Stomach (tissue), 8 donors: ENCODE measurements at regions not wholly inside any gene's neighbourhood (a gene's known extent, or its start where the extent isn't known, plus 50 kb on each side); places are given as distances from the start of the nearest gene placed in this dataset.

ENCODE experiments used
- DNase-seq, 2 donors: peaks; one replicate each; pipeline versions ENCODE4 v3.0.0 to v3.0.0-alpha.2; 2013 to 2019
- H3K27ac ChIP-seq, 5 donors: fragments of 200-600 bp in 4 of 5; sonication (generic) in 4 of 5; one replicate each; pipeline ENCODE4 v1.5.1; 2013 to 2019; ENCODE audit warnings: mild to moderate bottlenecking in 1 of 5, moderate library complexity in 1 of 5
- H3K27me3 ChIP-seq, 3 donors: fragments of 200-600 bp; sonication (generic); one replicate each; pipeline ENCODE4 v1.5.1; 2017 to 2019; ENCODE audit warnings: mixed run types in 1 of 3
- H3K36me3 ChIP-seq, 4 donors: fragments of 200-600 bp; sonication (generic); 1 replicate in 3 of 4; 2 replicates in 1 of 4; pipeline ENCODE4 v1.5.1; 2016 to 2019
- H3K4me1 ChIP-seq, 4 donors: fragments of 200-600 bp; sonication (generic); one replicate each; pipeline ENCODE4 v1.5.1; 2016 to 2019
- H3K4me3 ChIP-seq, 4 donors: fragments of 200-600 bp; sonication (generic) in 3 of 4; one replicate each; pipeline ENCODE4 v1.5.1; 2016 to 2019; ENCODE audit warnings: mild to moderate bottlenecking in 1 of 4
- H3K9me3 ChIP-seq, 4 donors: fragments of 200-600 bp; sonication (generic); one replicate each; pipeline ENCODE4 v1.5.1; 2016 to 2019
- EP300 ChIP-seq: sonication (generic); formaldehyde crosslinking; IDR thresholded peaks from one replicate; pipeline ENCODE4 v1.6.1; 2017; ENCODE audit warnings: antibody characterized with exemption
- POLR2A ChIP-seq, 4 donors: fragments of 450-650 bp; IDR thresholded peaks; one replicate each; pipeline ENCODE4 v1.6.1; 2016; ENCODE audit warnings: antibody characterized with exemption in 4 of 4, control low read depth in 2 of 4, mild to moderate bottlenecking in 1 of 4, moderate library complexity in 1 of 4
- POLR2AphosphoS5 ChIP-seq, 3 donors: sonication (generic); formaldehyde crosslinking; IDR thresholded peaks; one replicate each; pipeline ENCODE4 v1.6.1; 2016; ENCODE audit warnings: antibody characterized with exemption in 3 of 3
- WGBS, 5 donors: extraction: QIAGEN DNeasy Blood & Tissue Kit in 3 of 5; methylation state at CpG; one replicate each; pipeline versions ENCODE4 v1.1.5 to v1.1.7; 2013 to 2018; 5-methylcytosine and 5-hydroxymethylcytosine counted together
- intact Hi-C: fragments of 100-400 bp; cut with DNase I; formaldehyde crosslinking; loops from one replicate; pipeline ENCODE4 v1.15.1; 2023; ENCODE audit warnings: low total_unique reads
- TF ChIP-seq, protein P1 (sequence below), 7 experiments: fragments of 450-650 bp in 4 of 7; fragments of 200-600 bp in 3 of 7; sonication (generic) in 3 of 7; IDR thresholded peaks; one replicate each; pipeline ENCODE4 v1.5.1; 2016 to 2019; ENCODE audit warnings: antibody characterized with exemption in 7 of 7, control low read depth in 2 of 7, mild to moderate bottlenecking in 1 of 7
- donor health status: healthy with polysubstance abuse.
- donor health status: Bipolar disorder and iron deficiency.
- donor health status: healthy.

DNA sequence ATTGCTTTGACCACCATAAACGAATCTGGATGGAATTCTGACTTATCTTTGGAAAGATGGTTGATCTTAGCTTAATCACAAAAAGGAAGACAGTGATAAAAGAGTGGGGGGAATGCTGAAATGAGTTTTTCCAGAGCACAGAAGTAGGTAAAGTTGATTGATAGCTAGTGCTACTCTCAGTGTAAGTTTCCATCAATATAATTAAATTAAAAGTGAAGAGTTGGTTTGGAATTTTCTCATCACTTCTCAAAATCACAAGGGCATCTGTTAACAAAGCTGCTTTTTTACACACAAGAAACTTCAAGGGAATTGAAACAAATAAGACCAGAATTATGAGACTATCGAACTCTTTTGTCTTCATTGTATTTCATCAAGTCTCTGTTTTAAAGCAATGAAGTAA is 1217.3 kb downstream of the REEP3 start:
- TF ChIP-seq POLR2A (IDR thresholded peaks at IDR 0.05) (no peak), EP300 (no peak), POLR2AphosphoS5 (IDR thresholded peaks at IDR 0.05) (no peak)
- TF ChIP-seq, protein P1, sequence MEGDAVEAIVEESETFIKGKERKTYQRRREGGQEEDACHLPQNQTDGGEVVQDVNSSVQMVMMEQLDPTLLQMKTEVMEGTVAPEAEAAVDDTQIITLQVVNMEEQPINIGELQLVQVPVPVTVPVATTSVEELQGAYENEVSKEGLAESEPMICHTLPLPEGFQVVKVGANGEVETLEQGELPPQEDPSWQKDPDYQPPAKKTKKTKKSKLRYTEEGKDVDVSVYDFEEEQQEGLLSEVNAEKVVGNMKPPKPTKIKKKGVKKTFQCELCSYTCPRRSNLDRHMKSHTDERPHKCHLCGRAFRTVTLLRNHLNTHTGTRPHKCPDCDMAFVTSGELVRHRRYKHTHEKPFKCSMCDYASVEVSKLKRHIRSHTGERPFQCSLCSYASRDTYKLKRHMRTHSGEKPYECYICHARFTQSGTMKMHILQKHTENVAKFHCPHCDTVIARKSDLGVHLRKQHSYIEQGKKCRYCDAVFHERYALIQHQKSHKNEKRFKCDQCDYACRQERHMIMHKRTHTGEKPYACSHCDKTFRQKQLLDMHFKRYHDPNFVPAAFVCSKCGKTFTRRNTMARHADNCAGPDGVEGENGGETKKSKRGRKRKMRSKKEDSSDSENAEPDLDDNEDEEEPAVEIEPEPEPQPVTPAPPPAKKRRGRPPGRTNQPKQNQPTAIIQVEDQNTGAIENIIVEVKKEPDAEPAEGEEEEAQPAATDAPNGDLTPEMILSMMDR (IDR thresholded peaks at IDR 0.05): no peak
- H3K27ac ChIP-seq: no peak overlapping the region
- no peak overlapping the region for H3K4me3 ChIP-seq
- no peaks in the 10 kb centered on the region for H3K4me1 ChIP-seq
- H3K36me3 ChIP-seq: no peaks in the 10 kb centered on the region
- DNase-seq: no peak
- 56 to 61% (median 58%) methylated on average over 2 of the region's 2 CpGs for WGBS, 5 donors
- intact Hi-C loops: no loop called here
- peaks cover 0 to 16% (median 3%) of the 10 kb centered on the region in 4 donors for H3K9me3 ChIP-seq
- H3K27me3 ChIP-seq: no peaks in the 10 kb centered on the region

DNA sequence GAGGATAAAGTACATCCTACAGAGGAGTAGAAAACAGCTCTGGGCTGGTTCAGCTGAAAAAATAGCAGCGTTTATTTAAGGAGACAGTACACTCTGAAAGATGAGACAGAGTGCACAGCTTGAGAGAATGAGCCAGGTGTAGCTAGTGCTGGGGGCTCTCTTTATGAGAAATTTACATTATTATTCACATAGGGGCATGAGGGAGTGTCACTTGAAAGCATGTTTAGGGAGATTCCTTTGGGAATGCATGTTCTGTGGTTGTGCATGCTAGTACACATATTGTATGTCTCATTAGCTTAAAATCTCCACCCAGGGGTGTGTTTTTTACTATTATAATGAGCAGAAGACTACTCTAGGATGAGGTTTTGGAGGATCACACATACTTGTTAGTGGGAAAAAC is 1224.4 kb downstream of the REEP3 start:
- TF ChIP-seq, protein P1 (IDR thresholded peaks at IDR 0.05): no peak
- TF ChIP-seq EP300: no peak
- TF ChIP-seq POLR2A (IDR thresholded peaks at IDR 0.05): no peak
- TF ChIP-seq POLR2AphosphoS5 (IDR thresholded peaks at IDR 0.05): no peak
- 52 to 66% (median 64%) methylated on average over 1 of the region's 1 CpG for WGBS, 5 donors
- DNase-seq: no peak
- H3K27ac ChIP-seq: no peak overlapping the region
- no peaks in the 10 kb centered on the region for H3K4me1 ChIP-seq
- peaks cover 0 to 16% (median 0%) of the 10 kb centered on the region in 4 donors for H3K9me3 ChIP-seq
- H3K4me3 ChIP-seq: no peak overlapping the region
- intact Hi-C loops: no loop called here
- no peaks in the 10 kb centered on the region for H3K27me3 ChIP-seq
- H3K36me3 ChIP-seq: no peaks in the 10 kb centered on the region

DNA sequence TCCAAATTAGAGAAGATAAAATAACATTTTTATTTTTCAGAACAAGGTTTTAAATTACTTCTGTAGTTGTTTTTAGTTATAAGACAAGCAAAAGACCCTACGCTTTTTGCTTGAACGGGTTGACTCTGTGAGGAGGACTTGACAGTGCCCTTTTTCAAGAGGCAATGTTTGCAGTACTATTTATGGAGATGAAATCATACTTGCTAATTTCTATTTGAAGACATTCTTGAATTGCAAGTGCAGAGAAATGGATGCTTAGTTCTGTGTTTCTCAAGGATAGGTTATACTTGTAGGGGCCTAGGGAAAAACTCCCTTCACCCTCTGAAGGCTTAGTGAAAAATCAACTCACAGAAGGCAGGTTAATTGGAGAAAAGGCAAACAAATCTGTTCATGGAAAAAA is 1229.5 kb downstream of the REEP3 start:
- Histone ChIP-seq H3K36me3 (no peaks in the 10 kb centered on the region), H3K4me3 (no peak overlapping the region), H3K9me3 (no peaks in the 10 kb centered on the region), H3K4me1 (no peaks in the 10 kb centered on the region), H3K27ac (no peak overlapping the region), H3K27me3 (no peaks in the 10 kb centered on the region)
- no peak for DNase-seq
- intact Hi-C loops: no loop called here
- 65 to 94% (median 86%) methylated on average over 2 of the region's 2 CpGs for WGBS, 5 donors
- TF ChIP-seq EP300: no peak
- no peak for TF ChIP-seq POLR2A (IDR thresholded peaks at IDR 0.05)
- TF ChIP-seq, protein P1 (IDR thresholded peaks at IDR 0.05): no peak
- TF ChIP-seq POLR2AphosphoS5 (IDR thresholded peaks at IDR 0.05): no peak

DNA sequence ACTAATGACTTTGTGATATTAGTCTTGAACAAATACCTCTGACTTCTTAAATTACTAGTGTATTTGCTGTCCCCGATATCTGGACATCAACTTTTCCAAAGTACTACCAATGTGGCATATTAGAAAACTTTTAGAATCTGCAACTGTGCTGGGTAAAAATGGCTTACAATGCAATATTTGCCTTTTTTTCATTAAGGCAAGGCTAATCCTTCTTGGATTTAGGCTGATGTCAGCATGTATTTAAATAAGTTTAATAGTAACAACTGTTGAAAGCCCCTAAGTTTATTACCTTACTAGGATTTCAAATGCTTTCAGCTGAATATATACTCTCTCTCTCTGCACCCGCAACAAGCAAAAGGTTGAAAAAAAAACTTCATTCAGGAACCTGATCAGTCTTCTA is 1232.3 kb downstream of the REEP3 start:
- H3K4me1 ChIP-seq: no peaks in the 10 kb centered on the region
- TF ChIP-seq POLR2A (IDR thresholded peaks at IDR 0.05) (no peak), EP300 (no peak), POLR2AphosphoS5 (IDR thresholded peaks at IDR 0.05) (no peak)
- TF ChIP-seq, protein P1 (IDR thresholded peaks at IDR 0.05): no peak
- intact Hi-C loops: no loop called here

More for the DNA sequence above, 1232.3 kb downstream of the REEP3 start:
- Histone ChIP-seq H3K36me3 (no peaks in the 10 kb centered on the region), H3K27ac (no peak overlapping the region), H3K4me3 (no peak overlapping the region), H3K9me3 (no peaks in the 10 kb centered on the region), H3K27me3 (no peaks in the 10 kb centered on the region)
- 83 to 94% (median 89%) methylated on average over 2 of the region's 2 CpGs for WGBS, 5 donors
- no peak for DNase-seq
